SKM-1 treated with dmso at 0.1 percent for 144 hours (cell line): ENCODE measurements at regions not wholly inside any gene's neighbourhood (a gene's known extent, or its start where the extent isn't known, plus 50 kb on each side); places are given as distances from the start of the nearest gene placed in this dataset.

ENCODE experiments used
- DNase-seq: peaks from one replicate; lab custom pipeline; 2025; ENCODE audit not compliant: unreplicated experiment; lab: John Stamatoyannopoulos, UW

GRCh38 chr15:81612631-81613030 is 238.6 kb upstream of the TMC3 start:
- DNase-seq: no peak

GRCh38 chr15:81611679-81612078 is 237.7 kb upstream of the TMC3 start:
- no peak for DNase-seq

GRCh38 chr15:81608309-81608829 is 234.4 kb upstream of the TMC3 start:
- DNase-seq: no peak

DNA sequence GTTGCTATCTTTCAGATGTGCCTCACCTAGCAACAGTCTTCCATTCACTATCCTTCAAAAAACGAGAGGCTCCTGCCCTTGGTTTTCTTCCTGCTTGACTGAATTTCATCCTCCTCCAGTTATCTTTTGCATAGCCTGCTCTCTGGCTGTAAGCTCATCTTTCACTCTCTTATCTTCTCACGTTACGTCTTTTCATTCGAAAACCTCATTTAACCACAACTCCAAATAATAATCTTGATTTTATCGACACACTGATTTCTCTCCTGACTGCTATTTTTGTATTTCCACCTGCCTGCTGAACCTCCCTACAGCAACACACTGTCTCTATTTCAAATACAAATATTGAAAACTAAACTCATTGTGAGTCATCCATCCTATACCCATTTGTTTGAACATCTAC is 230.7 kb upstream of the TMC3 start:
- no peak for DNase-seq

DNA sequence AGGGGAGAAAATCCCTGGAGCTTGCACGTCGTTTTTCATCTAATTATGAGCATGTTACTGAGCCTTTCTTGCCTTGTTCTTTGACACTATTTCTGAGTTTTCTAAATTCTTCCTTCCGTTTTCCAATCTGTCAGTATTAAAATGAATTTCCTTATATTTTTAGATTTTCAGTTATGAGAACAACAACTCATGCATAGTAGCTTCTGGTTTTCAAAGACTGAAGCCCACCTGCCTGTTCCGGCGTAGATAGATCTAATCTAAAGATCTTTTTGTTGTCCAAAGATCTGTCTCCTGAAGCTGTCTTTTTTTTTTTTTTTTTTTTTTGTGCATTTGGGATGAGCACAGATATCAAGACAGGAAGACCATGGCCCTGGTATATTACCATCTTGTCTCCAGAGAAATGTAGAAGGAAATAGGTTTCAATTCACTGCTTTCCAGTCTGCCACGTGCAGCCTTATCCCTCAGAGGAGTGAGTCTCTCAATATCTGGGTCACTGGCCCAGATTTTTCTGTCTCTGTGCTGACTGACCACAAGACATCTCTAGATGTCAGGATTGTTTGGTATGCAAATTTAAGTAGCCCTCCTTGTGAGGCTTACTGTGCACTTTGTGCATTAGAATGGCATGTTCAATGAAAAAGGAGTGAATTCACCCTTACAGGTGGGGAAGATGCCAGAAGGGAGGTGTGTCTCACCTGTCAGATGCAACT is 222.3 kb upstream of the TMC3 start:
- DNase-seq: no peak

DNA sequence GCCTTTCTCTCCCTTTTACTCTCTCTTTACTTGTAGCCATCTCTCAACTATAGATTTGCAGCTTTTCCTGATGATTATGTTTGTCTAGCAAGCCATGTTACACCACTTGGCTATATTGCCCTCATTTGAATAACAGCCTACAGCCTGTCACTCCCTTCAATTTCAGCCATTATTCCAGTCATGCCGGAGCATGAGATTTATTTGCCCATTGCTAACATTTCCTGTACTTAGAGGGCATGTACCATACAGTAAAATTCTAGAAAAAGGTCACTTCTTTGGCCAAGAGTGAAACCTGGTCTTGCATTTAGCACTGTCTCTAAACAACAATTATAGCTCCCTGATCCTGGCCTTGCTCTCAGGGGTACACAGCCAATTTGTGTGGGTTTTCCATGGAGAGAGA is 221.7 kb upstream of the TMC3 start:
- DNase-seq: no peak

DNA sequence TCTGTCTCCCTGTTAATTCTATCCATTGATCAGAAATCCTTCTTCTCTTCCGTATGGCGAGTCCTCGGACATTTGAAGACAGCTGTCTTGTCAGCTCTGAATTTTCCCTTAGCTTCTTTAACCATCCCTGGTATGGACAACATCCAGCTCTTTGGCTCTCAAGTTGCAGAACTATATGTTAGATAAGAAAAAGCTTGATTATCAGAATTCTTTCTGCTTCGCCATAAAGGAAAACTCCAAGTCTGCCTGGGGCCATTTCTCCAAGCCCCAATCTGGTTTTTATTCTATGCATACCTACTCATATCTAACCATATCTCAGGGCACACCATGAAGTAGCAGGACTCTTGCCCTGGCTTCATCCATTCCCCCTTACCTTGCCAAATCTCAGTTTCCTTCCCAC is 215.7 kb upstream of the TMC3 start:
- DNase-seq: no peak

GRCh38 chr15:81575436-81576123 is 201.6 kb upstream of the TMC3 start:
- no peak for DNase-seq

DNA sequence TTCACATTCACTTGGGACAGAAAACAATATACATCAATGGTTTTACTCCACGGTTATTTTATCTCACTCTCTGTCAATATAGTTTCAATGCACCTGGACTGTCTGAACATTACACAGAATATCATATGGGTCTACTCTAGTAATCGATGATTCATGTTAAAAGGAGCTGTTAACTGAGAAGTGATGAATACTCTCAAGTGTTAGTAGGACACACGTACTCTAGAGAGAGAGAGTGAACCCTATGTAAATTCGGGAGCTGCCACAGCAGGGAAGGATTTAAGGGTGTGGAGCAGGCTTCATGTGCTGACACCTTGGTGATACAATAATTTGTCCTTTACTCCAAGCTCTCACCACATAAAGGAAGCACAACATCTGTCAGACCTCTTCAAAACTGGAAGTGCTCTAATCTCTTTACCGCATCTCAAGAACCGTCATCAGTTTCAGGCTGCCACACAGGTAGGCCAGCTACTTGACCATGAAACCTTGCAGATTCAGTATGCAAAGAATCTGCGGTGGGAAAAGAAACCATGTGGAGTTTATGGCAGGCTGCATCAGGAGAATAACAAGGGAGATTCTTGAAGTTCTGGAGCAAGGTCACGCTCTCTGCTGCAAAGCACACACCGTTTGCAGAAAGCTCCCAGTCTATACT is 199.2 kb upstream of the TMC3 start:
- no peak for DNase-seq

DNA sequence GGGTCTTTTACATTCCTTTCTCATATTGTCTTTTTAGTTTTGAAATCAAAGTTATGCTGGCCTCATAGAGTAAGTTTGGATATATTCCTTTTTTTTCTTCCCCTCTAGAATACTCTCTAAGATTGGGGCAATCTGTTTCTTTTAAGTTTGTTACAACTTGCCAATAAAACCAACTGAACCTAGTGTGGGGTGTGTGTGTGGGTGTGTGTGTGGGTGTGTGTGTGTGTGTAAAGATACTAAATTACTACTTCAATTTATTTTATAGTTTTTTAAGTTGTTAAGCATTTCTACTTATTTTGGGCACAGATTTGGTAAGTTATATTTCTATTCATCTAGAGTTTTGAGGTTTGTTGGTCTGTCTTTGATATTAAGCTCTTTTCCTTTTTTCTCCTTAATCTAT is 198.2 kb upstream of the TMC3 start:
- DNase-seq: no peak

DNA sequence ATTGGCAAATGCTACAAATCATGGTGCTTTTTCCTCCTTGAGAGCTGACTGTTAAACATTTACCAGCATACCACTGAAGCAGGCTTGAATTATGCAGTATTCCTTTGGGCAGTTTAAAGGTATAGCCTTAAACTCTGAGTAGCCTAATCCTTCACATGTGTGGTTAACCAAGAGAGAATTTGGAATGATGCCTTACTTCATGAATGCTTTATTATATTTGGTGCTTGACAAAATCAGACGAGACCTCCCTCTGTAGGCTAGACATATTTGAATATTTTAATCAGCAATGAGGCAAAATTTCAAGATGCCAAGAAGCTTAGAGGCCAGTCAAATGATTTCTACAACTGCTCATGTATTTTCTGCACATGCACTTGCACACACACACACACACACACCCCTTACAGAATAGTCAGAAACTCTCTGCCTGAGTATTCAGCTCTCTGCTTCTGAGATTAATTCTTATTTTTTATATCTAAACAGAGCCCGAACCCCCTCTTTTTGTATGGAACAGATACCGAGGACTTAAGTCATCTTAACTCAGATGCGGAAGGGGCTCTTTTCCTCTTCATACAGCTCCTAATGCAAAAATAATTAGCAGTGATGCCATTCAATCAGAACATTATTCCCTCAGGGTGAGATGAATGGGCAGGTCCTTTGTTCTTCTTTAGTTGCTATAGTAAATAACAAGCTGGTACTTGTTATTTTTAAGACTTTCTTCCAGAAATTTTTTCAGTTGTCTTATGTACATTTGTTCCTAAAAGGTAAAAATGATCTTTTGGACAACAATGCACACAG is 195.5 kb upstream of the TMC3 start:
- DNase-seq: no peak

DNA sequence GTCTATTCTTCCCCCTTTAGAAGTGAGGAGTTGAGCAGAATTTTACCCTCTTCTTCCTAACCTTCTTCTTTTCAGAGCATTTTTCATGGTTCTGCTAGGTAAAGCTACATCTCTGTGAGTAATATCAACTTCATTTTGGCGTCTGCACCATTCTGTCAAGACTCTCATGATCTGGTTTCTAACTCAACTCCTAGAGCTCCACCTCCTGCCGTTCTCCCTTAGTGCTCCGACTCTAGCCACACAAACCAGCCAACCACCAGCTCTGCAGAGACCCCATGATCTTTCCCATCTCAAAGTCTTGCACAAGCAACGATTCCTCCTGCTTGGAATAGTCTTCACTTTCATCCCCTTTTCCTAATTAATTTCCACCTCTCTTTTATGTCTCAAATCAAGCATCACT is 193.9 kb upstream of the TMC3 start:
- no peak for DNase-seq

- DNase-seq: no peak
These were observed 189.0 kb upstream of the TMC3 start for GRCh38 chr15:81562986-81563385.

GRCh38 chr15:81560405-81560804 is 186.4 kb upstream of the TMC3 start:
- DNase-seq: no peak

DNA sequence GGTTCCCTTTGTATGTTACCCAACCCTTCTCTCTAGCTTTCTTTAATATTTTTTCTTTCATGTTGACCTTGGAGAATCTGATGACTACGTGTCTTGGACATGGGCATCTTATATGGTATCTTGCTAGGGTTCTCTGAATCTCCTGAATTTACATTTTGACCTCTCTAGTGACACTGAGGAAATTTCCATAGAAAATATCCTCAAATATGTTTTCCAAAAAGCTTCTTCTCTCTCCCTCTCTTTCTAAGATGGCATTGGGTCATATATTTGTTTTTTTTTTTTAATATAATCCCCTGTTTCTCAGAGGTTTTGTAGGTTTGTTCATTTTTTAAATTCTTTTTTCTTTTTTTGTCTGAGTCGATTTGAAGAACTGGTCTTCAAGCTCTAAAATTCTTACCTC is 184.0 kb upstream of the TMC3 start:
- no peak for DNase-seq

- no peak for DNase-seq
These were observed 181.3 kb upstream of the TMC3 start for GRCh38 chr15:81555346-81555745.

GRCh38 chr15:81548365-81549130 is 174.5 kb upstream of the TMC3 start:
- no peak for DNase-seq

GRCh38 chr15:81547521-81548132 is 173.6 kb upstream of the TMC3 start:
- DNase-seq: no peak

- no peak for DNase-seq
These were observed 170.4 kb upstream of the TMC3 start for GRCh38 chr15:81544385-81544784.

- no peak for DNase-seq
These were observed 166.9 kb upstream of the TMC3 start for GRCh38 chr15:81540909-81541308.
